Activated CD8-positive, alpha-beta memory T cell treated with anti-CD3 and anti-CD28 coated beads for 36 hours (primary cell): ENCODE measurements at regions not wholly inside any gene's neighbourhood (a gene's known extent, or its start where the extent isn't known, plus 50 kb on each side); places are given as distances from the start of the nearest gene placed in this dataset.
"Not testable (repeated sequence)": the region's sequence is repeated elsewhere in the genome, so short reads cannot be mapped to it uniquely, and the experiment has no call there.

ENCODE experiments used
- CTCF ChIA-PET: fragments of 350-600 bp; sonication (Branson Sonifier 250); formaldehyde crosslinking; loops from one replicate; lab custom pipeline; 2021; ENCODE audit warnings: antibody characterized with exemption; lab: Charles Lee
- POLR2A ChIA-PET: fragments of 350-600 bp; sonication (Branson Sonifier 250); formaldehyde crosslinking; loops from one replicate; lab custom pipeline; 2021; ENCODE audit warnings: antibody characterized with exemption; lab: Charles Lee

DNA sequence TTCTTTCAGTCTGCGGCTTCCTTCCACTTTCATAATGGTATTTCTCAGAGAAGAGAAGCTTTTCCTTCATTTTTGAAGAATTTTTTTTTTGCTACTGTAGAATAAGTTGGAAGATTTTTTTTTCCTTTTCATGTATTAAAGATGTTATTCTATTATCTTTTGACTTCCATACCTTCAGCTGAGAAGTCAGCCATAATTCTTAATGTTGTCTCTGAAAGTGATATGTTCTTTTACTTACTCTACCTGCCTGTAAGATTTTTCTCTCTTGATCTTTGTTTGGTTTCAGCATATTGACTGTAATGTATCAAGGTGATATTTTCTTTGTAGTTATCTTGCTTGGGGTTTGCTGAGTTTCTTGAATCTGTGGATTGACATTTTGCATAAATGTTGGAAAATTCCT, 143.5 kb upstream of the TOX3 start:
- ChIA-PET POLR2A (no interaction called here), CTCF (no interaction called here)

DNA sequence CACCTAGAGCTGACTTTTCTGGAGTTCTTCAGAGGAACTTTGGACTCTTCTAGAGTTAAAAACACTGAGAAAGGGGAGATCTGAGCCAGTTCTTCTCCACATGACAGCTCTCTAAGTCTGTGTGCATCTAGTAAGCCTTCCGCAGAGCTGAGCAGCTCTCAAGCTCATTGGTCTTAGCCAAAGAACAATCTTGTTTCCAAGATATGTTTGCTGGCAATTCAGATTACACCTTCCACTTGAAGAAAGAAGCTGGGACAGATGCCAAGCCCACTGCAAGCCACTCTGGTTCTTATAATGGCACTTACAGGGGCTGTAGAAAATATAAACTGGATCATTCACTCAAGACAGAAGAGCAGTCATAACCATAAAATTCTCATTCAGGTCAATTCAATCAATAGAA, 134.1 kb upstream of the TOX3 start:
- CTCF ChIA-PET = no interaction called here
- POLR2A ChIA-PET = no interaction called here

DNA sequence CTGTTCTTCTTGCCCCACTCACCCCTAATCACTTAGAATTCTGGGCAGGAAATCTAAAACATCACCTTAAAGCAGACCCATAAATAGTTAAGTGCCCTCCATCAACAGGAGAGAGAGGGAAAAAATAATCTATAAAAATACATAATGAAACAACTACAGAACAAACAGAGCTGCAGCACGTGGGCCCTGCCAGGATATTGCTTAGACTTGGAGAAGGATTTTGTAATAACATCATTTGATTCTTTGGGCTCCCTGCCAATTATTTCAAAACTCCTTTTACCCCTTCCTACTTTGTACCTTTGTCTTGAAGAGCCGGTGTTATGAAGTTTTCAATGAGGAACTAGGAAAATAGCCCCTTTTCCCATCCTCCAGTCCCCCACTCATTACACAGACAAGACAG, 130.6 kb upstream of the TOX3 start:
- POLR2A ChIA-PET = no interaction called here

DNA sequence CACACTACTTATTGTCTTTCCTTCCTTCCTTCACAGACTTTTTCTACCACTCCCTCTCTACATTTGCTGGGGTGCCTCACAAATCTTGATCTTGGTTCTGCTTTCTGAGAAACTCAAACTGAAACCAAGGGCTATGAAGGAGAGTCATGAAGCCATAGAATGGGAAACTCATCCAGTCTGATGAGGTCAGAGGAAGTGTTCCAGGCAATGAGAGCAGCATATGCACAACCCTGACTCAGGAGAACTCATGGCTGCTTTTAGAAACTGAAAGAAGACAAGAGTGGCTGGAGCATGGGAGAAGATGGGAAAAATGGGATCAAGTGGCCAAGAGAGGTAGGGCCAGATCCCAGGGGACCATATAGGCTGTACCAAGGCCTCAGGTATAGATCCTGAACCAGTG, 130.0 kb upstream of the TOX3 start:
- CTCF ChIA-PET = no interaction called here
- POLR2A ChIA-PET = no interaction called here

More for the DNA sequence above, 130.6 kb upstream of the TOX3 start:
- CTCF ChIA-PET = no interaction called here

DNA sequence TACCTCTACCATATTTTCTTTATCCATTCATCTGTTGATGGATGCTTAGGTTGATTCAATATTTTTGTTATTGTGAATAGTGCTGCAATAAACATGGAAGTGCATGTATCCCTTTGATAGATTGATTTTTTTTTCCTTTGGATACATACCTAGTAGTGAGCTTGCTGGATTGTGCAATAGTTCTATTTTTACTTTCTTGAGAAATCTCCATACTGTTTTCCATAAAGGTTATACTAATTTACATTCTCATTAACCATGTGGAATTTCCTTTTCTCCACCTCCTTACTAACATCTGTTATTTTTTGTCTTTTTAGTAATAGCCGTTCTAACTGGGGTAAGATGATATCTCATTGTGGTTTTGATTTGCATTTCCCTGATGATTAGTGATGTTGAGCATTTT, 124.6 kb upstream of the TOX3 start:
- ChIA-PET POLR2A (no interaction called here), CTCF (no interaction called here)

DNA sequence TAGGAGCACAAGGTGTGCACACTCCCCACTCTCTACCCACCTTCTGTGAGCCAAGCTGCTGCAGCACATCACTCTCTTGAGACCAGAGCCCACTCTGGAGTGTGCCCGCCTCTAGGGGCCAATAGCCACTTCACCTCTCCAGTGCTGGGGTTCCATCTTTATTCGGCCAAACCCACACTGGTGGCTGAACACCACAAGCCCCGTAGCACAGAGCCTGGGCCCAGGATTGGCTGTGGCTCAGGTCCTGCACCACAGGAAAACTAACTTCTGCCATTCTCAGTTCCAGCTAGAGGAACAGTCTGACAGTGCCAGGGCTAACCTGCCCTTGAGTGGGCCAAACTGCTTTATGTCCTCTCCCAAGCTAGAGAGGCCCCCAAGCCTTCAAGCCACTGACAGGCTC, 111.0 kb upstream of the TOX3 start:
- POLR2A ChIA-PET = no interaction called here
- CTCF ChIA-PET = no interaction called here

DNA sequence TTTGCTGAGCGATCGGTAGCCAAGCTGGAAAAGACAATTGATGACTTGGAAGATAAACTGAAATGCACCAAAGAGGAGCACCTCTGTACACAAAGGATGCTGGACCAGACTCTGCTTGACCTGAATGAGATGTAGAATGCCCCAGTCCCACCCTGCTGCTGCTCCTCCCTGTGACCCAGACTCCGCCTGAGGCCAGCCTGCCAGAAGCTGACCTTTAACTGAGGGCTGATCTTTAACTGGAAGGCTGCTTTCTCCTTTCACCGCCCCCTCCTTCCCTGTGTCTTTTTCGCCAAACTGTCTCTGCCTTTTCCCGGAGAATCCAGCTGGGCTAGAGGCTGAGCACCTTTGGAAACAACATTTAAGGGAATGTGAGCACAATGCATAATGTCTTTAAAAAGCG, 109.0 kb upstream of the TOX3 start:
- POLR2A ChIA-PET, CTCF ChIA-PET: not testable (repeated sequence)

DNA sequence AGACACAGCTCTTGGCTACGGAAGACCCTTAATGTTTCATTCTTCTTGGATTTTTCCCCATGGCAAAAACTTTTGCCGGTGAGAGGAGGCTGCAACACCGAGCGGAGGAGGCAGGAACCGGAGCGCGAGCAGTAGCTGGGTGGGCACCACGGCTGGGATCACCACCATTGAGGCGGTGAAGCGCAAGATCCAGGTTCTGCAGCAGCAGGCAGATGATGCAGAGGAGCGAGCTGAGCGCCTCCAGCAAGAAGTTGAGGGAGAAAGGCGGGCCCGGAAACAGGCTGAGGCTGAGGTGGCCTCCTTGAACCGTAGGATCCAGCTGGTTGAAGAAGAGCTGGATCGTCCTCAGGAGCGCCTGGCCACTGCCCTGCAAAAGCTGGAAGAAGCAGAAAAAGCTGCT, 108.2 kb upstream of the TOX3 start:
- POLR2A ChIA-PET, CTCF ChIA-PET: not testable (repeated sequence)

DNA sequence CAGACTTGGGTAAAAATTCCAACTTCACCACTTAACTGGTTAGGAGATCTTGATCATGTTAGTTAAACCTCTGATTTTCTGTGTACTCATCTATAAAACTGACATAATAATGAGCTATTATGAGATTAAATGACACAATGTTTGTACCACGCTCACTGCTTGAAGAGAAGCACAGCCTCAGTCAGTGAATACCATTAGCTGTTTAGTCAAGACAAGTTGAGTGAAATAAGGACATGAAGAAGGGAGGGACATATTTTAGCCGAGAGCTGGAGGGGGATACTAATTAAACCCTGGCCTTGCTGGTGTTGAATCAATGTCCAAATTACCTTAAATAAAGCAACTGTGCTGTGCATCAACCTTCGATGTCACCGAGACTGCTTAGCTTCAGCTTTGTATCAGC, 105.1 kb upstream of the TOX3 start:
- ChIA-PET CTCF (interaction anchor here (0.7 kb wide), 1 partner anchor 8 kb away, joined by 3 read pairs; no protein-coding TSS in a partner anchor), POLR2A (no interaction called here)

DNA sequence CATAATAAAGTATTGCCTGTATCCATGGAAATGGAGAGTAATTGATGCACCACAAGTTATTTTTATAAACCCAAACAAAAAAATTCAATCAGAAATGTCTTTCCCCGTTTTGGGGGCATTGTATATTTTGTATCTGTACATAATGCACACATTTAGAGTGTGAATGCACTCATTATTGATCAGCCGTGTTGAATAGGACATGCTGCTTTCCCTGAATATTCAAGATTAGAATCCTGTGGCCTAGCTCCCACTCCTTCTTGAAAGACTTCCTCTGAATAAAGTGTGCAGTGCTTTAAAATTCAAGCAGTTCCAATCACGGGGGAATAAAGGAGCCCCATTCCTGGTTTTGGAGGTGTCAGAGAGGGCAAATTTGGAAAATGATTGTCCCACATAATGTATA, 103.8 kb upstream of the TOX3 start:
- CTCF ChIA-PET = no interaction called here

DNA sequence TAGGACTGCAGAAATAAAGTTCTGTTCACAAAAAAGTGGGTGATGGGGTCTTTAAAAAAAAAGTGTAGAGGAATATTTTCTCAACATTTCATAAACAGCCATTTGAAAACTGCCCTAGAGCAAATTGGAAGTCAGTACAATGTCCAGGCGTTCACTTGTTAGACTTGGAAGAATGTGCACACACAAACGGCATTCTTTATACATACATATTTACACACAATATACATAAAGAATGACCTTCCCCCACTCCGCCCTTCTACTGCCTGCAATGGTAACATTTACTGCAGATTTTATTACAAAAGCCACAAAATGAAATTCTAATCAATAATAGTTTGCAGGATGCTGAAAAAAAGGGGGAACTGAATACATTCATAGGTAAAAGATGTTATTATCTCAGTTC, 103.4 kb upstream of the TOX3 start:
- ChIA-PET POLR2A (no interaction called here), CTCF (no interaction called here)

More for the DNA sequence above, 103.8 kb upstream of the TOX3 start:
- POLR2A ChIA-PET = no interaction called here

DNA sequence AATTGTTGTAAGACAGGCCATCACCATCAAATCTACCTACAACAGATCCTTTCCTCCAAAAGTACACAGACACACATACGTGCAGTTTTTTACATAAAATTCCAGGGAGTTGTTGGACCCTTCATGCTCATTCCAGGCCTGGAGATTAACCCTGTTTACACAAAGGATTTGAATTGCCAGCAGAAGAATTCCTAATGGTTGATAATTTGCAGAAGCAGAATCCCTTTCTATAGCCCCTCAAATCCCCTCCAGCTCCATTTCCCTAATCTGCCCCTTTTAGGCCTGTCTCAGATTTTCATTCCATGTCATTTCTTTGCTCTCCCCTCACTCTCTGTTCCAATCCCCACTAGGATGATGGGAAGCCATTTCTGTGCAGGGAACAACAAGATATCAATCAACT, 102.9 kb upstream of the TOX3 start:
- ChIA-PET CTCF (no interaction called here), POLR2A (no interaction called here)

DNA sequence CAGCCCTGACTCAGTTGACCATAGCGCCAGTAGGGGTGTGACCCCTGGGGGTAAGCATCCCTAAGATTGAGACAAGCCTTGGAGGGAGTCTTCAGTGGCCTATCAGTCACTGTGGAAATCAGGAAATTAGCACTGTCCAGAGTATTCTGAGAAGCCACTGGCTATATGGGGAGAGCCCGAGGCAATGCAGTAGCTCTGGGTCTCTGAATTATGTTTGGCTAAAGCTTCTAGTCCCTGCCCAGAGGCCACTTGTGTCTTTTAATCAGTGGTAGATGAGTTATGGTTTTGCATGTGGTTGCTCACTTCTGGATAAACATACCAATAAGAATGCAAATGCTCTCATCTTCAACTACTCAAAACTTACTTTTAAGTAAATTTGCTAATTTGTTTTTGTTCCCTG, 100.6 kb upstream of the TOX3 start:
- CTCF ChIA-PET = no interaction called here
- POLR2A ChIA-PET = no interaction called here

DNA sequence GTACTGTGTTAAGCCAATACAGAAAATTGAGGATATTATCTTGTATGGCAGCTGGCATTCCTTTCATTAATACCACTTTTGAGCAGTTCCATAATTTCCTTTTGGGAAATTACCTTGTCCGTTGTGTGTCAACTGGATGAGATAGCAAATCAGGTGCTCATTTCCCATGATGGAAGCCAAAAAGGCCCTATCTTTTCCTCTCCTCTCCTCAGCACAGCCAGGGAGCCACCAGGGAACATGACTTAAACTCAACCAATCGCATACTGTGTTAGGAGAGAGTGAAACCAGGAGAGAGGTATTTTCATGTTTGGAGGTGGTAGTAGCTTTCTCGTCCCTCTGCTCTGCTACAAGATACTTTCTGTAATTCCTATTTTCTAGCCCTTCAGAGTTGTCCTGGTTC, 96.1 kb upstream of the TOX3 start:
- CTCF ChIA-PET = interaction anchor here (1.3 kb wide), 1 partner anchor 9 kb away, joined by 3 read pairs; no protein-coding TSS in a partner anchor
- POLR2A ChIA-PET = no interaction called here

DNA sequence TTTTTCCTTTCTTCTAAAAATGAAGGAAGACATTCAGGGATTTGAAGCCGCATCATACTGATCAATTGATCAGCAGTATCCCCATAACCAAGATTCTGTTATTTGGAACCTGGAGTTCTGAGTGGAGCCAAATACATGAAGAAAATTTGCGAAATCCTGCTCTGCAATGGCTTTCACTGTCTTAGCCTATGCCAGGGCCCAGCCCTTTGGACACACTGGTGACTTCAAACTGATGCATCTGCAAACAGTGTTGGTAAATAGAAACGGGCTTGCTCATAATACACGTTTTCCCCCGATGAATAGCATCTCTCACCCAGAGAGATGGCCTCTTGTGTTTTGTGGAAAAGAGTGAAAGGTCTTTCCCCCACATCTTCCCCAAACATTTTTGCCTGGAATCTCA, 87.6 kb upstream of the TOX3 start:
- POLR2A ChIA-PET = no interaction called here
- CTCF ChIA-PET = no interaction called here

DNA sequence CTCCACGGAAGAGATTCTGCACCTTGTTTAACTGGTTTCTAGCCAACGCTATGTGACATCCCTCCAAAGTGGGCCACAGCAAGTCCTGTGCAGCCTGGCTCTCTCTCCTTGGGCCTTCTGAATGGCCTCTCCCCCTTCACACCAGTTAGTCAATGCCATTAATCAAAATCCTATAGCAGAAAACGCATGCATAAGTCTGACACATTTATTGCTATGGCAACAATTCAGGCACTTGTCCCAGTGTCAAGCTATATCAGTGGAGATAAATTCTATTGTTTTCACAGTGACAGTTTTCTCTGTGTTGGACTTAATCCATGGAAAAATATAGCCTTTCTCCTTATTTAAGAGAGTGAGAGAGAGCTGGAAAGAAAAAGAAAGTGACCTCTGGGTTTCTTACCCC, 87.2 kb upstream of the TOX3 start:
- CTCF ChIA-PET = no interaction called here
- POLR2A ChIA-PET = no interaction called here

DNA sequence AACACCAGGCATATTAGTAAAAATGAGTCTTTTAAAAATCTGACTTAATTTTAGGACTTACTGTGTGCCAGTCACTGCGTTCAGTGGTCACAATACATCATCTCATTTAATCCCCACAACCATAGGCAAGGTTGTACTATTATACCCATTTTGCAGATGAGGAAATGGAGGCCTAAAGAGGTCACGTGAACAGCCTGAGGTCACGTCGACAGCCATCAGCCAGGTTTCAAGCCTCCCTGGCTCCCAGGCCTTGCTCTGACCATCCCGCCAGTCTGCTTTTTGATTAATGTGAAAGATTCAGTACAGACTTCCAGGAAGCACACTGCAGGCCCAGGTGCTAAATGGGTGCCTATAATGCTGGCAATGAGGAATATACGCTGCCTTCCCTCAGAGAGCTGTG, 86.3 kb upstream of the TOX3 start:
- CTCF ChIA-PET = no interaction called here
- POLR2A ChIA-PET = no interaction called here

DNA sequence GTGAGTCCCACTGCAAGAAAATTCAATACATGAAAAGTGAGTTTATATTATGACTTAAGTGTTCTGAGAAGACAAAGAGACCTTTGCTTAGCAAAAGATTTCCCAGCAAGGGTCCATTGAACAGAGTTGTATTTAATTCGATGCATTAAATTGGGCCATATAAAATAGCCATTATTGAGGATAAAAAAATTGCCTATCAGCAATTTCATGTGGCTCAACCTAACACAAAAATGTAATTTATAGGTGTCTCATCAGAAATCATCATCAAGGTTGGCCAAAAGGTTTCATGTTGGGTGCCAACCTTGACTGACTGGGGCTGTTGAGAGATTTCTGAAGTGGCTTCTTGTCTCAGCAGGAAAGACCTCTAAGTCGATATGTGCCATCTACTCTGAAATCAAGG, 84.8 kb upstream of the TOX3 start:
- ChIA-PET CTCF (no interaction called here), POLR2A (no interaction called here)

DNA sequence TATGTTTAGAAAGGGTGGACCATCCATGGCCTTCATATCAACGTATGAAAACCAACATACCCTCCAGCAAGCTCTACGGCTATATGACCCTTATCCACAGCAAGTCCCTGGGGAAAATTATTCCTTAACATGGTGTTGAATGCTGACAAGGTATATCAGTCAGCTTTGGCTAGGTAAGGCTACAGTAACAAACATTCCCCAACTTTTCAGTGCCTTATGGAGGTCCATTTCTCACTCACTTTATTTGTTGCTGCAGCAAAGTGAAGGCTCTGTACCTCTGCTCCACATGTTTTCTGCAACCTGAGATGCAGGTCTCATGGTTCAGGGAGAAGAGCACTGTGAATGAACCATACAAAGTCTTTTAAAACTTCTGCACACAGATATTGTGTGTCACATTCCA, 83.8 kb upstream of the TOX3 start:
- ChIA-PET CTCF (no interaction called here), POLR2A (no interaction called here)

DNA sequence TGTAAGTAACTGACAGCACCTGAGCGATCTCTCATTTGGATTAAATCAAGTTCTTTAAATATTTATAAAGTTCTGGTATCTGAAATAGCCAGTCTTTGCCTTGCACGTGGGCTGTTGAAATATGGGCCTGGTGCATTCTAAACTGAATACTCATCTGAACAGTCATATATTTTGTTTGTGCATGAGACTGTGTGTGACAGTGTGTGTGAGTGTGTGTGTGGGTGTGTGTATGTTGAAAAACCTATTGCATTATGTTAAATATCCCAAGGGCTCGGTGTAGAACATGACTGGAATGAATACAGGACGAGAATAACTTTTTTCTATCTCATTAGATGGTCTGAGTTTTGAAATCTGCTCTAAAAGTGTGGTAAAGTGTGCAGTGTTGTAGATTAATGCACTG, 82.4 kb upstream of the TOX3 start:
- CTCF ChIA-PET = no interaction called here
- POLR2A ChIA-PET = no interaction called here

DNA sequence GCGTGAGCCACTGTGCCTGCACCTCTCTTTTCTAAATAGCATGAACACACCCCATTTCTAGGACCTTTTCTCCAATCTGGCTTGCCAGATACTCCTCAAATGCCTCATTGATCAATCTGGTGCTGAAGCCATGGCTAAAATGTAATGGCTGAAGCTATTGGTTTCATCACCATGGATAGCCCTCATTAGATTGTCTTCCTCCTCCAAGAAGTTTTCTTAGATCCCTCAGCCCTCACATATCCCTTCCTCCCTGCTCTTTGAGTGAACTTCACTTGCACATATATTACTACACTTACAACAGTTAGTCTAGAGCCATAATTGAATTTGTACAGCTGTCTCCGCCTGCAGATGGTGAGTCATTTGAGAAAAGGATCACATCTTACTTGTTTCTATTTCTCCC, 77.9 kb upstream of the TOX3 start:
- POLR2A ChIA-PET = no interaction called here
- CTCF ChIA-PET = no interaction called here

DNA sequence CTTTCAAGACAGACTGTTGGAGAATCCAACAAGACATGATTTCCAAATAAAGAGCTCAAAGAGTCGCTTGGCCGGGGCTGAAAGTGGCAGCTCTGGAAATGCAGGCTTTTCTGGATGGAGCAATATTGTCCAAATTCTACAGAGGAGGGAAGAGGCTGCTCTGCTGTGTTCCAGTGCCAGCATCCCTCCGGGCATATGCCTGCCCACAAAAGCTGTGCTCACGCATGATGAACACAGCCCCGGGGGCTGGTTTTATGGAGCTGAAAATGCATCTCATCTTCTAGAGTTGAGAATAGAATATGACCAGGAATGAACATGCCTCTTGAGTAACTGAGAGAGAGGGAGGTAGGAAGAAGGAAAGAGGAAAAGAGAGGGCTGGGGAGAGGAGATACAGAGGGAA, 74.7 kb upstream of the TOX3 start:
- ChIA-PET POLR2A (no interaction called here), CTCF (interaction anchor here (0.6 kb wide), 1 partner anchor 981 kb away, joined by 3 read pairs; no protein-coding TSS in a partner anchor)
